Urinary bladder (tissue), 3 donors: ENCODE measurements at regions not wholly inside any gene's neighbourhood (a gene's known extent, or its start where the extent isn't known, plus 50 kb on each side); places are given as distances from the start of the nearest gene placed in this dataset.
"Not testable (repeated sequence)": the region's sequence is repeated elsewhere in the genome, so short reads cannot be mapped to it uniquely, and the experiment has no call there.

Experiments
- DNase-seq: peaks from one replicate; pipeline ENCODE4 v3.0.0-alpha.2; 2015; ENCODE audit errors: extremely low spot score
- H3K27ac ChIP-seq: one replicate; pipeline ENCODE4 v1.5.1; 2013; ENCODE audit warnings: low read depth, mild to moderate bottlenecking, moderate library complexity
- H3K36me3 ChIP-seq: one replicate; pipeline ENCODE4 v1.6.1; 2013; ENCODE audit warnings: mild to moderate bottlenecking, moderate library complexity; ENCODE audit not compliant: insufficient read depth
- H3K4me1 ChIP-seq: one replicate; pipeline ENCODE4 v1.6.1; 2013; ENCODE audit warnings: mild to moderate bottlenecking, moderate library complexity; ENCODE audit not compliant: insufficient read depth
- H3K4me3 ChIP-seq: one replicate; pipeline ENCODE4 v1.5.1; 2013; ENCODE audit warnings: low read depth, low read length
- WGBS: extraction: QIAGEN DNeasy Blood & Tissue Kit; methylation state at CpG from one replicate; pipeline ENCODE4 v1.1.7; 2013; 5-methylcytosine and 5-hydroxymethylcytosine counted together
- donor health status: healthy with polysubstance abuse.
- donor health status: healthy.

DNA sequence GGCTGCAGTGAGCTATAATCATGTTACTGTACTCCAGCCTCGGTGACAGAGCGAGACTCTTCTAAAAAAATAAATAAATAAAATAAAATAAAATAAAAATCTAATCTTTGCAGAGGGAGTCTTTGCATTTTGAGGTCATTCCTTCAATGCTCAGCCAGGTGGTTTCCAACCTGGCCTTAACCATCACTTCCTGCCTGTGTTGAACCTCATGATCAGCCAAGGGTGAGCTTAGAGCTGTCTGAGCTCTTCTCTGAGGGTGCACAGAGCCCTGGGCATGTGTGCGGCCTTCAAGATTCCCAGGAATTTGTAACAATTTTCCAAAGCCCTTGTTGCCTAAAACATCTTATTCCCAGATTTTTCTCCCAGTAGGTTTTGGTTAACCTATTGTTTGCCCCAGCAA lies 94.3 kb downstream of the KCNJ12 start:
- DNase-seq, H3K27ac ChIP-seq, H3K4me3 ChIP-seq, H3K36me3 ChIP-seq, H3K4me1 ChIP-seq: not testable (repeated sequence)
- 84% methylated on average over 3 of the region's 3 CpGs for WGBS

DNA sequence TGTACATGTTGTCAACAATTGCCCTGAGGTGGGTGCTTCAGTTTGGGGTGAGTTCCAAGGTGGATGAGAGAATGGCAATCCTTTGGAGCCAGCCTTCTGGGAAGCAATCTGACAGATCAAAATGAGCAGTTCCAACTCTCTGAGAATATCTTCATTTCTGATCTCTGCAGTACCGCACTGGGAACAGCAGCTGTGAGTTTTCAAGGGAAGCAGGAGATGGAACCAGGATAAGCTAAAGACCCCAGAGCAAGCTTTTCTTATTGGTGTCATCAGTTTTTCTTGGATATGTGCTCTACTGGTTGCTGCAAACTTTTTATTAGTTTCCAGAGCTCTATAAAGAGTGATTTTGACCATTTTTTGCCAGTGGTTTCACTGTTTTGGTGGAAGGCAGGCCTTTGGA lies 94.7 kb downstream of the KCNJ12 start:
- Histone ChIP-seq H3K4me3 (no peak overlapping the region), H3K27ac (no peak overlapping the region), H3K36me3 (no peaks in the 10 kb centered on the region), H3K4me1 (no peaks in the 10 kb centered on the region)
- DNase-seq: no peak
- 45% methylated on average over 1 of the region's 1 CpG for WGBS

DNA sequence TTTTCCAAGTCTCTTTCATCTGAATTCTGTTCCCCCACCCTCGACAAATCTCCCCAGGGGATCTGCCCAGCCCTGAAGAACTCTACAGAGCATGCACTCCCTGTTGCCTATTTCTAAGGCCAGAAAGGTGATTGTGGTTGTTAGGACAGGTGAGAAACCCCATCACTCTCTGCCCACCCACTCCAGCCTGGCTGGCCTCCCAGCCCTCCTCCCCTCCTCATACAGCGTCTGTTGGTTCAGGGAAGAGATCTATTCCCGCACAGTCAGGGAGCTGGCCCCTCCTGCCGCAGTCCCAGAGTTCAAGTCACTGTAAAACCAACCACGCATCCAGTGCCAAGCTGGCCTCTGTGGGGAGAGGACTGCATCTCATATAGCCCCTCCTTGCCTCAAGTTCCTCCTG lies 98.7 kb downstream of the KCNJ12 start:
- Histone ChIP-seq H3K4me1 (no peaks in the 10 kb centered on the region), H3K4me3 (no peak overlapping the region), H3K27ac (no peak overlapping the region), H3K36me3 (no peaks in the 10 kb centered on the region)
- WGBS: 65% methylated on average over 5 of the region's 5 CpGs
- DNase-seq: no peak

DNA sequence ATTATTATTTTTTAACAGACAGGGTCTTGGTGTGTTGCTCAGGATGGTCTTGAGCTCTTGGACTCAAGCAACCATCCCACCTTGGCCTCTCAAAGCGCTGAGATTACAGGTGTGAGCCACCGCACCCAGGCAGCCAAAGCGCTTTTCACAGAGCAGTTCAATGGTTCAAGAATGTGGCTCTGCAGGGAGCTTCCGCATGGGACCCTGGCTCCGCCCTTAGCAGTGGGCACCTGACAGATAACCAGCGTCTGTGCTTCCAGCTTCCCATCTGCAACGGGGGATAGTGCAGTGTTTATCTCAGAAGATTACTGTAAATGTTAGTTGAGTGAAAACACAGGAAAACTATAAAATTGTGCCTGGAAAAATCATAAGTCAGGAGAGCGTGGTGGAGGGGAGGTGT lies 99.4 kb downstream of the KCNJ12 start:
- Histone ChIP-seq H3K4me1 (no peaks in the 10 kb centered on the region), H3K36me3 (no peaks in the 10 kb centered on the region), H3K4me3 (no peak overlapping the region), H3K27ac (no peak overlapping the region)
- no peak for DNase-seq
- WGBS: 57% methylated on average over 8 of the region's 8 CpGs

DNA sequence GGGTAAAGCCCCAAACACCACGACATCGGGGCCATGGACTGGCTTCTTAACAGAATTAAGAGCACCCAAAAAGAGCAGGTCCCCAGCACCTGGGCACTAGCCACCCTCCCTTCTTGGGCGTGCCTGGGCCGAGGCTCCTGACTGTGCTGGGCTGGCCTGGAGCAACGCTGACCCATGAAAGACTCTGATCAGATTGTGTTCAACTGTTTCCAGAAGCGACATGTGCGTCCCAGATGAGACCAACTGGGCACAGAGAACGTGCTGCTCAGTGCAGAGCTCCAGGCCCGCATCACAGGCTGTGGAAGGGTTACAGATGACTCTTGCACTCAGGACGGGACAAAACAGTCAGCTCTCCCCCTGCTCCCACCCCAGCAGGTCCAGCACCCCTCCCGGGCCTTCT lies 100.7 kb downstream of the KCNJ12 start:
- no peak for DNase-seq
- no peaks in the 10 kb centered on the region for H3K36me3 ChIP-seq
- H3K4me1 ChIP-seq: no peaks in the 10 kb centered on the region
- WGBS: 88% methylated on average over 11 of the region's 11 CpGs
- H3K27ac ChIP-seq: no peak overlapping the region
- H3K4me3 ChIP-seq: no peak overlapping the region

DNA sequence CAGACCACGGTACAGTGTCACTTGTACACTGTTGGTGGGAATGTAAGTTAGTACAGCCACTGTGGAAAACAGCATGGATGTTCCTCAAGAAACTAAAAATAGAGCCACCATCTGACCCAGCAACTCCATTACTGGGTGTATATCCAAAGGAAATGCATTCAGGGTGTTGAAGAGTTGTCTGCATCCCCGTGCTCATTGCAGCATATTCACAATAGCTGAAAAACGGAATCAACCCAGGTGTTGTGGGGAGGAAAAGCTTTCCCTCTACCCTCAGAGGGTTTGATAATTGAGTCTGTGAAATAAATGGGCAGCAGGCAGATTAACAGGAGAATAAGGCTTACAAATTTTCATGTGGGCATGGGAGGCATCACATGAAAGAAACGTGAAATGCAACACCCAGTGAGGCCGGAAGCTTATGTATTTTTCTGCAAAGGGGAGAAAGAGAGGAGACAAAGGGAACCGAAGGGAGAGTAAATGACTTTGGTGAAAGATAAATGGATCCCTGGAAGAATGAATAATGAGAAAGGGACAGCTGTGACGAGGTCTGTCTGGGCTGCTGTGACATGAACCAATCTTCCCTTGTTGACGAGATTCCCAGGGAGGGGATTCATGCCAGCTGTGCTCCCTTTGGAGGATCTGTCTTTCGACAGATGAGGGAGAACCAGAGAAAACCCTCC lies 106.2 kb downstream of the KCNJ12 start:
- Histone ChIP-seq H3K36me3 (no peaks in the 10 kb centered on the region), H3K4me1 (no peaks in the 10 kb centered on the region), H3K4me3 (no peak overlapping the region), H3K27ac (no peak overlapping the region)
- no peak for DNase-seq
- WGBS: 51% methylated on average over 9 of the region's 9 CpGs

DNA sequence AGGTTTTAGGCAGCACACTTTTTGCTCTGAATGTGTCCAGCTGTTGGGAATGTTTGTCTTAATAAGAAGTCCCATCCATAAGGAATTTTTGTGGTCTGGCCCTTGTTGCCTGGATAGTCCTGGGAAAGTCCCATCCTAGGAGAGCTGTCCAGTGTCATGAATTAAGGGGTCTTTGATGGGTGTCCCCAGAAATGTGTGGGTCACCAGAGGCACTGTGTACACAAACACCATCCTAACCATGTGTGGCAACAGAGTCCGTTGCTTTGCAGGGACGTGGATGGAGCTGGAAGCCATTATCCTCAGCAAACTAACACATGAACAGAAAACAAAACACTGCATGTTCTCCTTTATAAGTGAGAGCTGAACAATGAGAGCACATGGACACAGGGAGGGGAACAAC lies 111.9 kb downstream of the KCNJ12 start:
- not testable (repeated sequence) for H3K4me3 ChIP-seq, H3K36me3 ChIP-seq, H3K27ac ChIP-seq, DNase-seq, H3K4me1 ChIP-seq
- 67% methylated on average over 2 of the region's 2 CpGs for WGBS

DNA sequence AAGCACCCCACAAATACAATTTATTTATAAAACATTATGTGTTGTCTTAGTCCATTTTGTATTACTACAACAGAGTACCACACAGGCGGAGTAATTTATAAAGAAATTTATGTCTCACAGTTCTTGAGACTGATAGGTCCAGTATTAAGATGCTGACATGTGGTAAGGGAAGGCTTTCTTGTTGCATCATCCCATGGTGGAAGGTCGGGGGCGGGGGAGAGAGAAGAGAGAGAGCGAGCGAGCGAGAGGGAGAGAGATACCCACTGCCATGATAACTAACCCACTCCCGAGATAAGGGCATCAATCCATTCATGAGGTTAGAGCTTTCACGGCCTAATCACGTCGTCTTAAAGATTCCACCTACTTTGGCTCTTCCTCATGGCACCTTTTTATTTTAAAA lies 117.8 kb downstream of the KCNJ12 start:
- Histone ChIP-seq H3K36me3 (no peaks in the 10 kb centered on the region), H3K4me1 (no peaks in the 10 kb centered on the region), H3K27ac (no peak overlapping the region), H3K4me3 (no peak overlapping the region)
- no peak for DNase-seq
- 91% methylated on average over 10 of the region's 10 CpGs for WGBS

DNA sequence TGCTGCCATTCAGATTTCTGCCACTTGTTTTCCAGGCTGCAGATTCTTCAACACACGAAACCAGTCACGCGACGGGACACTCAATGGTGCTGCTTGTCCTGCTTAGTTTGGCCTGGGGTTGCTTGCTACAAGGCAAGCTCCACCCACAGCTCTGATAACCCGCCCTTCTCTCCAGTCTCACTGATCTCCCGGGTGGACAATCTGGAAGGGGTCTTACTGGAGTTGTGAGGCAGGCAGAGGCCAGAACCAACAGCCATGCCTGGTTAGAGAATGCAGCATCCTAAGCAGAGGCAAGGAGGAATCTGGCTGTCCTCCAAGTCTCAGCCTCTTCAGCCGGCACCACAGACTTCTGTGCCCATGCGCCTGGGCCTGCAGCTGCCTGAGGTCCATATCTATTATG lies 119.1 kb downstream of the KCNJ12 start:
- no peak for DNase-seq
- Histone ChIP-seq H3K27ac (no peak overlapping the region), H3K36me3 (no peaks in the 10 kb centered on the region), H3K4me3 (no peak overlapping the region), H3K4me1 (no peaks in the 10 kb centered on the region)
- 64% methylated on average over 8 of the region's 8 CpGs for WGBS

DNA sequence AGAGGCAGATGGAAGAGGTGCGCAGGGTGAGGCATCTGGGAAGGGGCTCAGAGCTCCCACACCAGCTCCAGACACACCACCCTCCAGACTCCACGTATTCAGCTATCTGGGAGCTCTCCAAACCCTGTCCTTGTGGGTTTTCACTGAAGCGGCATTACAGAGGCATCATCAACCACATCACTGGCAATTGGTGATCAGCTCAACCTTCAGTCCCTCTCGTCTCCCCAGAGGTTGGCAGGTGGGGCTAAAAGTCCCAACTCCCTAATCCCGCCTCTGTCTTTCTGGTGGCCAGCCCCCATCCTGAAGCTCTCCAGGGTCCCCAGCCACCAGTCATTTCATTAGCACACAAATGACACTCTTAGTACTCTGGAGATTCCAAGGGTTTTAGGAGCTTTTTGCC lies 123.9 kb downstream of the KCNJ12 start:
- Histone ChIP-seq H3K4me3 (no peak overlapping the region), H3K27ac (no peak overlapping the region), H3K36me3 (no peaks in the 10 kb centered on the region), H3K4me1 (no peaks in the 10 kb centered on the region)
- WGBS: 43% methylated on average over 5 of the region's 5 CpGs
- no peak for DNase-seq

DNA sequence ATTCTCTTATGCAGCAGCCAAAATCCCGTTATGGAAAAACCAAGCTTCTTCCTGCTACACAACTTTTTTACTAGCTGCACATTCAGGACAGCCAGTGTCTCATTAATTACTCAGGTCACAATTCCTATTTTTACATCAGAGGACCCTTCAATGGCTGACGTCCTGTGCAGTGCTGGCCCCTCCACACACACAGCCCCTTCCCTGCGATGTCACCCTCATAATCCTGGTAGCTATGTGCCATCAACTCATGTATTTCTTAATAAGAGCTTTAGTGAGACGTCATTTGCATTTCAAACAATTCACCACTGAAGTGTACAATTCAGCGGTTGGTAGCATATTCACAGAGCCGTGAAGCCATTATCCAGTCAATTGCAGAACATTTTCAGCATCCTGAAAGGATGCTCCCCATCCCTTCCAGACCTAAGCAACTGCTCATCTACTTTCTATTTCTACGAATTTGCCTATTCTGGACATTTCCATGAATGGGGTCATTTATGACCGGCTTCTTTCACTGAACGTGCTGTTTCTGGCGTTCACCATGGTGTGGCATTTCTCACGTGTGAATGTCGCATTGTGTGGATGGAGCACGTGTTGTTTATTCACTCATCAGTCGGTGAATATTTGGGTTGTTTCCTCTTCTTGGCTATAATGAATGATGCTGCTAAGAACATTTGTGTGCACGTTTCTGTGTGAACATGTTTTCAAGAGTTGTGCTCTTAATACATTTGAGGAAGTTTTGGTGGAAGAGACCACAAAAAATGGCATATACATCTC lies 126.0 kb downstream of the KCNJ12 start:
- not testable (repeated sequence) for H3K36me3 ChIP-seq
- 74% methylated on average over 15 of the region's 15 CpGs for WGBS

DNA sequence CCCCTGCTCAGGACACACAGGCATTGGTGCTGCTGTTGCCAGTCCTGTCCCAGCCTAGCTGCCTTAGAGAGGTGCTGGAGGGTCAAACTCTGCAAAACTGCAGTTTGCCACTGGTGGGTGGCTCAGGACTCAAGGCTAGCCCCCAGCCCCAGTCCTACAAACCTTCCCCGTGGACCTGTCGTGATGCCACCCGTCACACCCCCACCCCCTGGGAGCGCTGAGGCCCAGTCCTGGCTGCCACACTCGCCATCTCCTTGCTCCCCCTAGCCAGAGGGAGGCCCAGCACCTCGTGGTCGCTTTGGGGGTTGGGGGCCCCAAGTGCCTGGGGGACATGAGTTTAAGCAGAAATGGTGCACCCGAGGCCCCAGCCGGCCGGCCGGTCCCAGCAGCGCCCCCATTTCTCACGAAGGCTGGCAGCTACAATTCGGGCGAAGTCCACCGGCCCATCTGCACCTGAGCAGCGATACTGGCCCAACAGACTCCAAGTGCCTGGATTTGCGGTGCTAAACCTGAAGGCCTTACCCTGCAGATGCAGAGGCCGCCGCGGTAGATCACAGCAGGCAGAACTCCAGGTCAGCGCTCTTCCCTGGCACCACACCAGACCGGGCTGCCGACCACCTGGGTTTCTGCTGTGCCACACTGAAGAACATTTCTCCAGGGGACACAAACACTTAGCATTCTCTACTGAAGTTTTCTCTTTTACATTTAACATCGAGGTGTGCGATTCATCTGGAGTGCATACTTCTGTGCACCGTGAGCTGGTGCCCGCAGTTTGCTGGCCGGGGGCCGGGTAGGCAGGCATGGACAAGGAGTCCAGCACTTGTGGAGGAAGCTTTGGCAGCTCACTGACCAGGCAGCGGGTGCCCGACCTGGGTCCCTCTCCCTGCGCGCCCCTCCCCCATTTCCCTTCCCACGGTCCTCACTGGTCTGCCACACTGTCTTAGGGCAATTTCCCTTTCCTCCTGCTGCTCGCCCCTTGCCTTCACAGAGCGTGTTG lies 130.0 kb downstream of the KCNJ12 start:
- DNase-seq: no peak
- Histone ChIP-seq H3K36me3 (no peaks in the 10 kb centered on the region), H3K27ac (no peak overlapping the region), H3K4me3 (no peak overlapping the region), H3K4me1 (no peaks in the 10 kb centered on the region)
- WGBS: 87% methylated on average over 37 of the region's 37 CpGs

More for the DNA sequence above, 126.0 kb downstream of the KCNJ12 start:
- DNase-seq, H3K4me3 ChIP-seq, H3K27ac ChIP-seq, H3K4me1 ChIP-seq: not testable (repeated sequence)

DNA sequence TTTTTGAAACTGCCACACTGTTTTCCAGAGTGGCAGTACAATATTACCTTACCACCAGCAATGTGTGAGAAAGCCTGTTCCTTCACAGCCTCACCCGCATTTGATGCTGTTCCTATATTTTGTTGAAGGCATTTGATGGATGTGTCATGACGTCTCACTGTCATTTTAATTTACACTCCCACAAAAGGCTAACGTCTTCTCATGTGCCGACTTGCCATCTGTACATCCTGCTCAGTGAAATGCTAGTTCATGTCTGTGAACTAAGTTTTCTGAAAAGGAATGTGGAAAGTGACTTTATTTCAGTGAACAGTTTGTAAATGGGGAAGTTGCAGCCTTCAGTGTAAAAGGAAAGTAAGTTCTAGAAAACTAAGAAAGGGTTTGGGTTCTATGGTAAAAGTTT lies 131.6 kb downstream of the KCNJ12 start:
- not testable (repeated sequence) for H3K4me3 ChIP-seq, DNase-seq, H3K4me1 ChIP-seq, H3K36me3 ChIP-seq, H3K27ac ChIP-seq
- 71% methylated on average over 4 of the region's 4 CpGs for WGBS
